Natural killer cell (primary cell): ENCODE measurements at regions not wholly inside any gene's neighbourhood (a gene's known extent, or its start where the extent isn't known, plus 50 kb on each side); places are given as distances from the start of the nearest gene placed in this dataset.

ENCODE experiments used
- ATAC-seq, 3 donors: fragments of 150-1000 bp in 2 of 3; fragments of 200-7000 bp in 1 of 3; cut with Tn5 transposase; 1 replicate in 1 of 3; 2 replicates in 2 of 3; pipeline ENCODE4 v1.10.0; 2021; ENCODE audit warnings: mild to moderate bottlenecking in 2 of 3, moderate library complexity in 2 of 3
- DNase-seq, 2 donors: peaks; one replicate each; pipeline versions ENCODE4 v3.0.0 to v3.0.0-alpha.2; 2013 to 2021; ENCODE audit warnings: mixed read lengths in 1 of 2
- H3K27ac ChIP-seq: one replicate; pipeline ENCODE4 v1.5.1; 2013; ENCODE audit warnings: mild to moderate bottlenecking, low read length
- H3K27me3 ChIP-seq: one replicate; pipeline ENCODE4 v1.6.1; 2013; ENCODE audit warnings: low read length; ENCODE audit not compliant: control insufficient read depth, insufficient read depth
- H3K36me3 ChIP-seq: one replicate; pipeline ENCODE4 v1.6.1; 2013; ENCODE audit warnings: low read length; ENCODE audit not compliant: control insufficient read depth, insufficient read depth
- H3K4me1 ChIP-seq: one replicate; pipeline ENCODE4 v1.6.1; 2013; ENCODE audit warnings: low read length; ENCODE audit not compliant: control insufficient read depth, insufficient read depth
- H3K4me3 ChIP-seq: one replicate; pipeline ENCODE4 v1.5.1; 2013; ENCODE audit warnings: low read length
- H3K9me3 ChIP-seq: one replicate; pipeline ENCODE4 v1.6.1; 2013; ENCODE audit warnings: low read length; ENCODE audit not compliant: control insufficient read depth, insufficient read depth
- H3K27ac Mint-ChIP-seq, 2 donors: one replicate each; pipeline ENCODE4 v1.8.0; 2022; ENCODE audit warnings: mild to moderate bottlenecking in 2 of 2, mixed read lengths in 2 of 2, moderate library complexity in 1 of 2
- H3K27me3 Mint-ChIP-seq, 2 donors: one replicate each; pipeline ENCODE4 v1.8.0; 2022; ENCODE audit warnings: low read depth in 2 of 2, mixed read lengths in 2 of 2
- H3K36me3 Mint-ChIP-seq: one replicate; pipeline ENCODE4 v1.8.0; 2022; ENCODE audit warnings: mixed read lengths
- H3K4me1 Mint-ChIP-seq, 2 donors: one replicate each; pipeline ENCODE4 v1.8.0; 2022; ENCODE audit warnings: mixed read lengths in 2 of 2
- H3K4me3 Mint-ChIP-seq: one replicate; pipeline ENCODE4 v1.8.0; 2022; ENCODE audit warnings: mild to moderate bottlenecking, moderate library complexity, mixed read lengths
- H3K9me3 Mint-ChIP-seq, 2 donors: one replicate each; pipeline ENCODE4 v1.8.0; 2022; ENCODE audit warnings: mixed read lengths in 2 of 2
- CTCF ChIP-seq: fragments of 200-600 bp; IDR thresholded peaks from one replicate; pipeline ENCODE4 v1.8.0; 2022; ENCODE audit warnings: antibody characterized with exemption
- WGBS: methylation state at CpG from one replicate; pipeline ENCODE4 v1.1.7; 2013; ENCODE audit warnings: missing lambda C conversion rate; ENCODE audit not compliant: insufficient coverage; 5-methylcytosine and 5-hydroxymethylcytosine counted together
- intact Hi-C: fragments of 100-400 bp; cut with micrococcal nuclease; formaldehyde crosslinking; loops from one replicate; pipeline ENCODE4 v1.14.2; 2022

DNA sequence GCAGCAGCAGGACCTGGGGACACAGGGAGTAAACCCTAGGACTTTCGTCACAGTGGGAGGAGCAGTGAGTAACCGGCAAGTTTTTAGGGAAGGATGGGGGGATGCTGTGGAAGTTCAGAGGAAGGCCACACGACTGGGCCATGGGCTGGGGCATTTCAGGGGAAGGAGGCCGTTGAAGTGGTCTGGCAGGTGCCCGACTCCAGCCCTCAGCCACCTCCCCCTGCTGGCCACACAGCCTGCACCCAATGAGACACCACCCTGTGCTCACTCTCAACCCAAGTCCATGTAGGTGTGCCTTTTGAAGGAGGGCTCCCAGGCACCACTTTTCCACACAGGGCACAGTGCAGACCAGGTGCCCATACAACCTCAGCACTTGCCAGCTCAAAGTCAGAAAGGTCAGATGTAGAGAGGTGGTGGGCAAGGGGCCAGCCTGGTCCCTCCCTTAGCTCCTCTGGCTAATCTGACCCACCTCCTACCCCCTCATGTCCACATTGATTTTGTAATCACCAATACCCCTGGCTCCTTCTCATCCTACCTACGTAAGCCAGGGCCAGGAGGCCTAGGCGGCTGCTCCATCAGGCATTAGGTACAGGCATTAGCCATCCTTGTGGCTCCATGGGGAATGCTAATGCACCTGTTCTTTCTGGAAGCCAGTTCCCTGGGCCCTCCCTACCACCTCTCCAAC, 211.2 kb downstream of the SMAD2 start:
- Mint-ChIP-seq H3K36me3 (no peaks in the 10 kb centered on the region), H3K27me3 (peaks cover 12 to 14% of the 10 kb centered on the region in 2 donors), H3K4me1 (no peaks in the 10 kb centered on the region), H3K9me3 (no peaks in the 10 kb centered on the region), H3K4me3 (no peak overlapping the region), H3K27ac (no peak overlapping the region)
- TF ChIP-seq CTCF = no peak
- Histone ChIP-seq H3K27me3 (no peaks in the 10 kb centered on the region), H3K4me3 (no peak overlapping the region), H3K9me3 (no peaks in the 10 kb centered on the region), H3K36me3 (no peaks in the 10 kb centered on the region), H3K27ac (no peak overlapping the region), H3K4me1 (no peaks in the 10 kb centered on the region)
- intact Hi-C loops = no loop called here
- WGBS = 80% methylated on average over 7 of the region's 7 CpGs
- no peak for DNase-seq
- ATAC-seq = no peak

DNA sequence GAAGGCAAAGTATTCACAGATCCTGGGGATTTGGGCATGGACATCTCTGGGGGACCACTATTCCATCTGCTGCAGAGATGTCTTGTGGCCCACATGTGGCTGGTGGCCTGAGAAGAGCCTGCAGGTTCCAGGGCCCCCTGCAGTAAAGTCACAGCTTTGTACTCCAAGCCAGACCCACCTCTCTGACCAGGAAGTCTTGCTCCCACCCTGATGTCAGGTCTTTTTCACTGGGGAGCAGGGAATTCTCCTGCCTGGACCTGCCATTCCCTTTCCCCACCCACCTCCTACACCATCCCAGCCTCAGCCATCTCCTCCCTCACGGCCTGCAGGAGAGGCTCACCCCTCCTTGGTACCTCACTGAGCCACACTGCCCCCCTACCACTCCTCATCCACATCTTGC, 211.8 kb downstream of the SMAD2 start:
- Mint-ChIP-seq H3K27ac (no peak overlapping the region), H3K4me3 (no peak overlapping the region), H3K36me3 (no peaks in the 10 kb centered on the region), H3K4me1 (no peaks in the 10 kb centered on the region), H3K9me3 (no peaks in the 10 kb centered on the region), H3K27me3 (peaks cover 12 to 14% of the 10 kb centered on the region in 2 donors)
- Histone ChIP-seq H3K4me1 (no peaks in the 10 kb centered on the region), H3K4me3 (no peak overlapping the region), H3K27ac (no peak overlapping the region), H3K9me3 (no peaks in the 10 kb centered on the region), H3K36me3 (no peaks in the 10 kb centered on the region), H3K27me3 (no peaks in the 10 kb centered on the region)
- WGBS = 68% methylated on average over 1 of the region's 1 CpG
- intact Hi-C loops = no loop called here
- no peak for TF ChIP-seq CTCF
- ATAC-seq (no peak), DNase-seq (no peak)

DNA sequence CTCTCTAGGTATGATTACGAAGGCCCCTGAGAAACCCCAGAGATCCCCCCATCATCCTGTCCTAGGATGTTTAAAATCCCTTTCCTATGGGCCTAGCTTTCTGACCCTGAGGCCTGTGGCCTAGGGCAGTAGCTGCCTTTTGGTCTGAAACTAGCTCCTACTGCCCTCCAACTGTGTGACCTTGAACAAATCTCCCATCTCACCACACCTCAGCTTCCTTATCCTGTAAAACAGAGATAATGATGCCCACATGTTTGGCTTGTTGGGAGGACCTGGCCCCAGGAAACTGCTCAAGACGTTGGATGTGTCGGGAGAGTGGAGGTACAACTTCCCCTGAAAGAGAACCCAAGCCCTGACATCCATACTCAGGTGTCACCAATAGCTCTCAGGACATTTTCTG, 213.2 kb downstream of the SMAD2 start:
- Mint-ChIP-seq H3K4me3 (no peak overlapping the region), H3K36me3 (no peaks in the 10 kb centered on the region), H3K27ac (no peak overlapping the region), H3K4me1 (no peaks in the 10 kb centered on the region), H3K9me3 (no peaks in the 10 kb centered on the region), H3K27me3 (peaks cover 12 to 13% of the 10 kb centered on the region in 2 donors)
- no peaks in the 10 kb centered on the region for H3K36me3 ChIP-seq
- H3K4me1 ChIP-seq = no peaks in the 10 kb centered on the region
- WGBS = 87% methylated on average over 3 of the region's 3 CpGs
- ATAC-seq (no peak), DNase-seq (no peak)
- no peak overlapping the region for H3K27ac ChIP-seq
- H3K9me3 ChIP-seq = no peaks in the 10 kb centered on the region
- TF ChIP-seq CTCF = no peak
- H3K27me3 ChIP-seq = no peaks in the 10 kb centered on the region
- intact Hi-C loops = no loop called here
- no peak overlapping the region for H3K4me3 ChIP-seq

GRCh38 chr18:47716632-47717185, 213.8 kb downstream of the SMAD2 start:
- intact Hi-C loops = no loop called here
- Mint-ChIP-seq H3K9me3 (no peaks in the 10 kb centered on the region), H3K4me3 (no peak overlapping the region), H3K4me1 (no peaks in the 10 kb centered on the region), H3K27me3 (peaks cover 12 to 13% of the 10 kb centered on the region in 2 donors), H3K36me3 (no peaks in the 10 kb centered on the region), H3K27ac (no peak overlapping the region)
- Histone ChIP-seq H3K27me3 (no peaks in the 10 kb centered on the region), H3K27ac (no peak overlapping the region), H3K36me3 (no peaks in the 10 kb centered on the region), H3K4me1 (no peaks in the 10 kb centered on the region), H3K4me3 (no peak overlapping the region), H3K9me3 (no peaks in the 10 kb centered on the region)
- no peak for TF ChIP-seq CTCF
- DNase-seq = no peak
- ATAC-seq = no peak
- WGBS = 52% methylated on average over 4 of the region's 6 CpGs
